GM12864 (cell line): ENCODE measurements at regions not wholly inside any gene's neighbourhood (a gene's known extent, or its start where the extent isn't known, plus 50 kb on each side); places are given as distances from the start of the nearest gene placed in this dataset.

Experiments used
- DNase-seq: peaks from one replicate; pipeline ENCODE4 v3.0.0-alpha.2; 2011; ENCODE audit warnings: low read depth
- H3K4me3 ChIP-seq: 2 replicates; pipeline ENCODE4 v1.5.1; 2011; ENCODE audit warnings: mild to moderate bottlenecking, low read depth, low read length, control low read depth
- CTCF ChIP-seq: IDR thresholded peaks from 2 replicates; pipeline ENCODE4 v1.5.1; 2011; ENCODE audit warnings: low read depth, mild to moderate bottlenecking, moderate library complexity, low read length, control low read depth, inconsistent platforms; ENCODE audit errors: missing control alignments

- H3K4me3 ChIP-seq, result no peak overlapping the region
- DNase-seq, result no peak
- TF ChIP-seq CTCF, result no peak
Observed at GRCh38 chr5:53239301-53239990, 129.9 kb upstream of the MOCS2 start.

GRCh38 chr5:53240661-53241060, 131.1 kb upstream of the MOCS2 start:
- H3K4me3 ChIP-seq, result no peak overlapping the region
- no peak for TF ChIP-seq CTCF
- no peak for DNase-seq

GRCh38 chr5:53241572-53241971, 132.0 kb upstream of the MOCS2 start:
- no peak overlapping the region for H3K4me3 ChIP-seq
- no peak for DNase-seq
- TF ChIP-seq CTCF, result no peak

- no peak for TF ChIP-seq CTCF
- no peak overlapping the region for H3K4me3 ChIP-seq
- no peak for DNase-seq
Observed at GRCh38 chr5:53243403-53243802, 133.8 kb upstream of the MOCS2 start.

GRCh38 chr5:53246042-53246836, 136.7 kb upstream of the MOCS2 start:
- DNase-seq, result no peak
- TF ChIP-seq CTCF, result no peak
- no peak overlapping the region for H3K4me3 ChIP-seq

- H3K4me3 ChIP-seq, result no peak overlapping the region
- no peak for TF ChIP-seq CTCF
- DNase-seq, result no peak
Observed at GRCh38 chr5:53249529-53250200, 140.1 kb upstream of the MOCS2 start.
